H1 (cell line): ENCODE measurements at regions not wholly inside any gene's neighbourhood (a gene's known extent, or its start where the extent isn't known, plus 50 kb on each side); places are given as distances from the start of the nearest gene placed in this dataset.

Experiments used
- CTCF ChIA-PET: fragments of 300-600 bp; sonication (Branson Sonifier 250); formaldehyde crosslinking; loops from one replicate; lab custom pipeline; 2021; ENCODE audit not compliant: partially characterized antibody; lab: Charles Lee
- POLR2A ChIA-PET: fragments of 300-600 bp; sonication (Branson Sonifier 250); formaldehyde crosslinking; loops from one replicate; lab custom pipeline; 2021; ENCODE audit warnings: inconsistent platforms; ENCODE audit not compliant: partially characterized antibody; lab: Charles Lee
- DNase-seq, 2 experiments: peaks; one replicate each; pipeline versions ENCODE4 v3.0.0 to v3.0.0-alpha.2; 2010 to 2022; ENCODE audit warnings: low spot score in 2 of 2, low read depth in 1 of 2, mixed read lengths in 1 of 2
- FAIRE-seq: peaks from 2 replicates; lab custom pipeline; 2011; peaks lifted over from hg19 to GRCh38; lab: Jason Lieb, UNC
- H2AFZ ChIP-seq: 2 replicates; pipeline ENCODE4 v1.8.1; 2012; ENCODE audit warnings: low read length, inconsistent platforms
- H2AK5ac ChIP-seq: 2 replicates; pipeline ENCODE4 v1.6.1; 2013; ENCODE audit warnings: low read depth, low read length
- H2BK120ac ChIP-seq: replicated peaks from 2 replicates; pipeline ENCODE3; 2013; ENCODE audit warnings: low read depth, low read length, inconsistent platforms
- H2BK12ac ChIP-seq: 2 replicates; pipeline ENCODE4 v1.6.1; 2013; ENCODE audit warnings: low read depth, low read length
- H2BK15ac ChIP-seq: 2 replicates; pipeline ENCODE4 v1.6.1; 2013; ENCODE audit warnings: low read length
- H2BK20ac ChIP-seq: 2 replicates; pipeline ENCODE4 v1.6.1; 2013; ENCODE audit warnings: low read length
- H2BK5ac ChIP-seq: 2 replicates; pipeline ENCODE4 v1.6.1; 2013; ENCODE audit warnings: low read depth, low read length
- H3K14ac ChIP-seq: 2 replicates; pipeline ENCODE4 v1.6.1; 2013; ENCODE audit warnings: inconsistent platforms; ENCODE audit not compliant: insufficient read length
- H3K18ac ChIP-seq: 2 replicates; pipeline ENCODE4 v1.6.1; 2013; ENCODE audit warnings: low read length; ENCODE audit errors: extremely low read depth
- H3K23ac ChIP-seq: 2 replicates; pipeline ENCODE4 v1.6.1; 2013; ENCODE audit warnings: inconsistent platforms; ENCODE audit not compliant: insufficient read length
- H3K23me2 ChIP-seq: 2 replicates; pipeline ENCODE4 v1.6.1; 2013; ENCODE audit warnings: low read depth, low read length
- H3K27ac ChIP-seq: 2 replicates; pipeline ENCODE4 v1.6.1; 2011; ENCODE audit warnings: low read depth, low read length, inconsistent platforms
- H3K27me3 ChIP-seq, 4 experiments: replicated peaks in 1 of 4; 1 replicate in 1 of 4; 2 replicates in 3 of 4; pipeline versions ENCODE4 v1.6.1 to v1.8.1; 2011 to 2013; ENCODE audit warnings: low read length in 3 of 4, mild to moderate bottlenecking in 3 of 4, inconsistent platforms in 2 of 4, mixed read lengths in 2 of 4, moderate library complexity in 1 of 4; ENCODE audit not compliant: control insufficient read depth in 3 of 4, insufficient read depth in 3 of 4; ENCODE audit errors: extremely low read depth in 1 of 4
- H3K36me3 ChIP-seq, 4 experiments: 2 replicates each; pipeline versions ENCODE4 v1.6.1 to v1.8.1; 2011 to 2013; ENCODE audit warnings: mild to moderate bottlenecking in 4 of 4, low read length in 3 of 4, moderate library complexity in 2 of 4, control low read depth in 1 of 4, inconsistent platforms in 1 of 4; ENCODE audit not compliant: insufficient read depth in 4 of 4, control insufficient read depth in 2 of 4
- H3K4ac ChIP-seq: replicated peaks from 2 replicates; pipeline ENCODE3; 2013; ENCODE audit warnings: low read length, low read depth, mixed read lengths, inconsistent platforms; ENCODE audit not compliant: insufficient read length
- H3K4me1 ChIP-seq, 4 experiments: replicated peaks in 1 of 4; 1 replicate in 1 of 4; 2 replicates in 3 of 4; pipeline versions ENCODE4 v1.6.1 to v1.8.1; 2011 to 2013; ENCODE audit warnings: low read length in 3 of 4, inconsistent platforms in 2 of 4, mixed read lengths in 1 of 4; ENCODE audit not compliant: insufficient read depth in 4 of 4, control insufficient read depth in 3 of 4
- H3K4me2 ChIP-seq, 2 experiments: 2 replicates each; pipeline versions ENCODE4 v1.6.1 to v1.8.1; 2011 to 2013; ENCODE audit warnings: low read depth in 2 of 2, low read length in 2 of 2, control low read depth in 1 of 2, inconsistent platforms in 1 of 2, mild to moderate bottlenecking in 1 of 2; ENCODE audit not compliant: insufficient read depth in 1 of 2
- H3K4me3 ChIP-seq, 4 experiments: fragments of 200-600, 300-600 bp in 1 of 4; sonication (generic), shearing (Covaris generic), sonication (Bioruptor Twin) in 1 of 4; 2 replicates each; pipeline versions ENCODE4 v1.5.1 to v1.8.1; 2011 to 2016; ENCODE audit warnings: low read length in 4 of 4, low read depth in 3 of 4, control low read depth in 2 of 4, inconsistent platforms in 2 of 4, mild to moderate bottlenecking in 2 of 4, mixed read lengths in 1 of 4, moderate library complexity in 1 of 4; ENCODE audit not compliant: insufficient read depth in 2 of 4; ENCODE audit errors: extremely low read depth in 1 of 4
- H3K56ac ChIP-seq: replicated peaks from 2 replicates; pipeline ENCODE3; 2013; ENCODE audit warnings: low read depth, mild to moderate bottlenecking, mixed read lengths, low read length, inconsistent platforms; ENCODE audit not compliant: insufficient read length
- H3K79me1 ChIP-seq: 2 replicates; pipeline ENCODE4 v1.6.1; 2013; ENCODE audit warnings: low read depth, low read length, control low read depth
- H3K79me2 ChIP-seq, 2 experiments: 2 replicates each; pipeline versions ENCODE4 v1.6.1 to v1.8.1; 2012 to 2013; ENCODE audit warnings: low read length in 2 of 2, mild to moderate bottlenecking in 2 of 2, inconsistent platforms in 1 of 2; ENCODE audit not compliant: insufficient read depth in 2 of 2, control insufficient read depth in 1 of 2
- H3K9ac ChIP-seq, 4 experiments: replicated peaks in 1 of 4; 1 replicate in 1 of 4; 2 replicates in 3 of 4; pipeline versions ENCODE4 v1.6.1 to v1.8.1; 2011 to 2013; ENCODE audit warnings: low read depth in 3 of 4, low read length in 3 of 4, control low read depth in 2 of 4, mild to moderate bottlenecking in 2 of 4, moderate library complexity in 2 of 4, inconsistent platforms in 1 of 4; ENCODE audit errors: extremely low read depth in 1 of 4
- H3K9me3 ChIP-seq, 2 experiments: 2 replicates each; pipeline versions ENCODE4 v1.6.1 to v1.8.1; 2012 to 2013; ENCODE audit warnings: mild to moderate bottlenecking in 2 of 2, moderate library complexity in 2 of 2, control low read depth in 1 of 2, inconsistent platforms in 1 of 2, low read depth in 1 of 2, low read length in 1 of 2, mixed read lengths in 1 of 2; ENCODE audit not compliant: insufficient read depth in 2 of 2
- H4K20me1 ChIP-seq, 2 experiments: replicated peaks in 1 of 2; 2 replicates each; pipeline versions ENCODE3 to v1.8.1; 2011 to 2013; ENCODE audit warnings: inconsistent platforms in 2 of 2, low read length in 2 of 2, mild to moderate bottlenecking in 1 of 2; ENCODE audit not compliant: insufficient read depth in 2 of 2, control insufficient read depth in 1 of 2
- H4K5ac ChIP-seq: 2 replicates; pipeline ENCODE4 v1.6.1; 2013; ENCODE audit warnings: low read length, low read depth, mixed read lengths, inconsistent platforms; ENCODE audit not compliant: insufficient read length
- H4K8ac ChIP-seq: 2 replicates; pipeline ENCODE4 v1.8.0; 2013; ENCODE audit warnings: mild to moderate bottlenecking, moderate library complexity, low read length, inconsistent platforms; ENCODE audit not compliant: insufficient read depth; ENCODE audit errors: extremely low read depth
- H4K91ac ChIP-seq: replicated peaks from 2 replicates; pipeline ENCODE3; 2013; ENCODE audit warnings: low read length, mixed read lengths, inconsistent platforms; ENCODE audit not compliant: insufficient read length
- CHD1 ChIP-seq: IDR thresholded peaks from 2 replicates; pipeline ENCODE4 v1.6.1; 2012; ENCODE audit warnings: low read depth, low read length, improper control_type of control experiment
- GABPA ChIP-seq: IDR thresholded peaks from 2 replicates; pipeline ENCODE4 v1.6.1; 2011; ENCODE audit warnings: mild to moderate bottlenecking, low read length, moderate library complexity, borderline replicate concordance; ENCODE audit not compliant: insufficient read depth
- KDM5A ChIP-seq: fragments of 200-600 bp; IDR thresholded peaks from 2 replicates; pipeline ENCODE4 v1.7.1; 2012; ENCODE audit warnings: mild to moderate bottlenecking, low read length, inconsistent platforms, mixed read lengths
- MAX ChIP-seq: IDR thresholded peaks from 2 replicates; pipeline ENCODE4 v1.6.1; 2012; ENCODE audit warnings: inconsistent platforms
- POLR2A ChIP-seq, 2 experiments: IDR thresholded peaks; 1 replicate in 1 of 2; 2 replicates in 1 of 2; pipeline ENCODE4 v1.6.1; 2011; ENCODE audit warnings: low read depth in 2 of 2, low read length in 2 of 2, mild to moderate bottlenecking in 2 of 2; ENCODE audit errors: control extremely low read depth in 1 of 2
- POU5F1 ChIP-seq: IDR thresholded peaks from 2 replicates; pipeline ENCODE4 v1.6.1; 2011; ENCODE audit warnings: low read depth, mild to moderate bottlenecking, low read length, moderate library complexity
- RAD21 ChIP-seq, 2 experiments: IDR thresholded peaks in 1 of 2; conservative IDR thresholded peaks in 1 of 2; 2 replicates each; pipeline ENCODE4 v1.6.1; 2011; ENCODE audit warnings: low read depth in 2 of 2, low read length in 2 of 2, improper control_type of control experiment in 1 of 2, inconsistent platforms in 1 of 2, mild to moderate bottlenecking in 1 of 2, moderate library complexity in 1 of 2
- SIX5 ChIP-seq: IDR thresholded peaks from 2 replicates; pipeline ENCODE4 v1.6.1; 2011; ENCODE audit warnings: mild to moderate bottlenecking, low read depth, low read length
- ZNF274 ChIP-seq: IDR thresholded peaks from 2 replicates; pipeline ENCODE4 v1.7.0; 2012; ENCODE audit warnings: low read length, borderline replicate concordance; ENCODE audit errors: extremely low read depth

GRCh38 chr7:17441557-17441956 lies 143.1 kb downstream of the AHR start:
- Histone ChIP-seq H3K27ac (no peak overlapping the region), H3K4me3 (no peak overlapping the region), H4K91ac (no peak overlapping the region), H3K9ac (no peak overlapping the region), H2AFZ (no peak overlapping the region), H3K56ac (no peak overlapping the region), H3K4me1 (peaks cover 0 to 2% (median 0%) of the 10 kb centered on the region in 4 experiments; a peak in 1 of 7 replicates), H3K4ac (no peak overlapping the region), H4K8ac (no peak overlapping the region), H3K23me2 (no peaks in the 10 kb centered on the region), H4K20me1 (no peaks in the 10 kb centered on the region), H3K18ac (no peak overlapping the region), H3K79me1 (no peaks in the 10 kb centered on the region), H4K5ac (no peak overlapping the region), H3K79me2 (no peaks in the 10 kb centered on the region), H2BK15ac (no peak overlapping the region), H3K36me3 (no peaks in the 10 kb centered on the region), H3K4me2 (no peak overlapping the region), H3K14ac (no peak overlapping the region), H3K27me3 (no peaks in the 10 kb centered on the region), H2BK20ac (no peak overlapping the region), H2BK120ac (no peak overlapping the region), H2AK5ac (no peak overlapping the region), H2BK12ac (no peak overlapping the region), H3K9me3 (peaks cover 0 to 12% of the 10 kb centered on the region in 2 experiments; a peak in 1 of 4 replicates), H3K23ac (no peak overlapping the region), H2BK5ac (no peak overlapping the region)
- TF ChIP-seq POU5F1 (no peak), POLR2A (IDR thresholded peaks at IDR 0.05; ENCODE audit: control extremely low read depth in 1 of 2, low read depth in 2 of 2, low read length in 2 of 2) (no peak), KDM5A (no peak), MAX (no peak), CHD1 (no peak), SIX5 (no peak), ZNF274 (no peak), RAD21 (IDR thresholded peaks at IDR 0.05 in 1 of 2, conservative IDR thresholded peaks at IDR 0.05 in 1 of 2; ENCODE audit: low read depth in 2 of 2, low read length in 2 of 2) (no peak), GABPA (no peak)
- FAIRE-seq (no peak), DNase-seq (no peak)
- ChIA-PET CTCF (interaction anchor here (0.9 kb wide), 1 partner anchor 10 kb away, joined by 3 read pairs; no protein-coding TSS in a partner anchor), POLR2A (no interaction called here)
